Forelimb muscle (tissue), 1 donor: ENCODE measurements at regions not wholly inside any gene's neighbourhood (a gene's known extent, or its start where the extent isn't known, plus 50 kb on each side); places are given as distances from the start of the nearest gene placed in this dataset.
"Not testable (repeated sequence)": the region's sequence is repeated elsewhere in the genome, so short reads cannot be mapped to it uniquely, and the experiment has no call there.

Experiments
- DNase-seq: peaks from one replicate; pipeline ENCODE4 v3.0.0-alpha.2; 2013; ENCODE audit warnings: low read depth

GRCh38 chrX:99413317-99413716, 996.8 kb downstream of the PCDH19 start:
- no peak for DNase-seq

- no peak for DNase-seq
Observed at GRCh38 chrX:99398545-99398944, 1011.5 kb downstream of the PCDH19 start.

- DNase-seq, result no peak
Observed at GRCh38 chrX:99397879-99398278, 1012.2 kb downstream of the PCDH19 start.

- no peak for DNase-seq
Observed at GRCh38 chrX:99394456-99394855, 1015.6 kb downstream of the PCDH19 start.

GRCh38 chrX:99384594-99385374, 1025.3 kb downstream of the PCDH19 start:
- DNase-seq, result no peak

GRCh38 chrX:99383786-99384185, 1026.3 kb downstream of the PCDH19 start:
- DNase-seq, result no peak

- DNase-seq, result no peak
Observed at GRCh38 chrX:99371976-99372595, 1038.0 kb downstream of the PCDH19 start.

GRCh38 chrX:99353412-99353811, 1056.7 kb downstream of the PCDH19 start:
- no peak for DNase-seq

GRCh38 chrX:99348256-99348655, 1061.8 kb downstream of the PCDH19 start:
- no peak for DNase-seq

GRCh38 chrX:99308302-99308701, 1101.8 kb downstream of the PCDH19 start:
- DNase-seq, result no peak

GRCh38 chrX:99305573-99305972, 1104.5 kb downstream of the PCDH19 start:
- no peak for DNase-seq

- no peak for DNase-seq
Observed at GRCh38 chrX:99301990-99302389, 1108.1 kb downstream of the PCDH19 start.

GRCh38 chrX:99271641-99272040, 1138.4 kb downstream of the PCDH19 start:
- DNase-seq, result no peak

- no peak for DNase-seq
Observed at GRCh38 chrX:99266255-99266654, 1143.8 kb downstream of the PCDH19 start.

- no peak for DNase-seq
Observed at GRCh38 chrX:99248180-99248579, 1161.9 kb downstream of the PCDH19 start.

GRCh38 chrX:99242001-99242400, 1168.1 kb downstream of the PCDH19 start:
- DNase-seq, result no peak

GRCh38 chrX:99234384-99234783, 1175.7 kb downstream of the PCDH19 start:
- DNase-seq, result not testable (repeated sequence)

GRCh38 chrX:99192421-99192820, 1217.7 kb downstream of the PCDH19 start:
- peak; percentile 13 for DNase-seq

GRCh38 chrX:99184153-99184552, 1225.9 kb downstream of the PCDH19 start:
- DNase-seq, result no peak

- DNase-seq, result no peak
Observed at GRCh38 chrX:99172958-99173357, 1237.1 kb downstream of the PCDH19 start.

GRCh38 chrX:99142745-99143144, 1267.3 kb downstream of the PCDH19 start:
- no peak for DNase-seq

GRCh38 chrX:99137488-99137887, 1272.6 kb downstream of the PCDH19 start:
- DNase-seq, result no peak

GRCh38 chrX:99117011-99117410, 1293.1 kb downstream of the PCDH19 start:
- no peak for DNase-seq
